Renal cortical epithelial cell (primary cell): ENCODE measurements at regions not wholly inside any gene's neighbourhood (a gene's known extent, or its start where the extent isn't known, plus 50 kb on each side); places are given as distances from the start of the nearest gene placed in this dataset.

Experiments
- DNase-seq: peaks from one replicate; pipeline ENCODE4 v3.0.0-alpha.2; 2011; ENCODE audit warnings: low read depth

DNA sequence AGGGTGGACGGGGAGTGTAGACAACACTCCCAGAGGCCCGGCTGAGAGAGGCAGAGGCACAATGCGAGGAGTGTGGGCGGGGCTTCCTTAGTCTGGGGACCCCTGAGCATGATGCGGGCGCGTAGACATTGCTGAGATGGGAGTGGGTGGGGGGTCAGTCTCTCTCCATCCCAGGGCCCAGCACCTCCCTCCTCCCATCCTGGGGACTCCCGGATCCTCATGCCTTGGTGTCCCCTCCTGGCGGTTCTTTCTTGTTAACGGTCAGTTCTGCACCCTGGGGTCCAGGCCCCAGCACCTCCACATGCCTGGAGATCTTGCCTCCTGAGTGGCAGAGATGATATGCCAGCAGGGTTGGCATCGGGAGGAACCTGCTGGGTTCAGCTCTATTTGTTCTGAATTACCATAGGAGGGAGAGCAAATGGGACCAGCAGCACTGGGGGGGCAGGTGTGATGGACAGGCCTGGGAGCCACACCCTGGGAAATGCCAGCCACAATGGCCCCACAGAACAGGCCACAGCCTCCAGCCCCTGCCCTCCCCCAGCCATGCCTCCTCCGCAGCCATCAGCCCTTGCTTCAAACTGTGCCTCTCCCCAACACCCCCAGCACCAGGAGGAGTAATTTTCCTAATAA lies 55.7 kb downstream of the RTL6 start:
- no peak for DNase-seq

DNA sequence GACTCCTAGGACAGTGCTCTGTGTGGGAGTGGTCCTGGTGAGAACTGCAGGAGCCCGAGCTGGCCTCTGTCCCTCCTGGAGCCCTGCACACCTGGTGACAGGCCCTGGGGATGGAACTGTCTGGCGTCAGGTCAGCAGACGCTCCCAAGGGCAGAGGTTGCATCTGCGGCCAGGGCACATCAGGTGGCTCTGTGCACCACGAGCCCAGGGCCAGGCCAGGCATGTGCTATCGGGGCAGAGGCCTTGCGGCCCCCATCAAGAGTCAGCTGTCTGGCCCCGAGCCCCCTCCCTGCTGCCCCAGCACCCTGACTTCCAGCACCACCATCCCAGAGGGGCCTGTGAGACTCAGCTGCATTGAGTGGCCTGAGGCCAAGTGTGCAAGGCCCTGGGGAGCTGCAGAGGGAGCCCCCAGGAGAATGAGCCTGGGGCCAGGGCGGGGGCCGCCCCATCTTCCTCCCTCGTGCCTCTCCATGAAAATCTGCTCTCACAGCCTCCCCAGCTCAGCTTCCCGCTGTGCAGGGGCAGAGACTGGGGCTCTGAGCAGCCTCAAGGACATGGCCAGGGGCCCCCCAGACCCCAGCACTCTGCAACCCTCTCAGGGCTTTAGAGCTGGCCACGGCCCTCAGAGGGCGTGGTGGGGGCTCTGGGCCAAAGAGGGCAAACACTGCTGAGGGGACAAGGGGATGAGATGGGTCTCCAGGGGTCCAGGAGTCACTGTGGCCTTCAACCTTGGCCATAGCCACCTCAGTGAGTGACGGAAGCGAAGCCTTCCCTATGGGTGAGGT lies 56.4 kb downstream of the RTL6 start:
- no peak for DNase-seq

DNA sequence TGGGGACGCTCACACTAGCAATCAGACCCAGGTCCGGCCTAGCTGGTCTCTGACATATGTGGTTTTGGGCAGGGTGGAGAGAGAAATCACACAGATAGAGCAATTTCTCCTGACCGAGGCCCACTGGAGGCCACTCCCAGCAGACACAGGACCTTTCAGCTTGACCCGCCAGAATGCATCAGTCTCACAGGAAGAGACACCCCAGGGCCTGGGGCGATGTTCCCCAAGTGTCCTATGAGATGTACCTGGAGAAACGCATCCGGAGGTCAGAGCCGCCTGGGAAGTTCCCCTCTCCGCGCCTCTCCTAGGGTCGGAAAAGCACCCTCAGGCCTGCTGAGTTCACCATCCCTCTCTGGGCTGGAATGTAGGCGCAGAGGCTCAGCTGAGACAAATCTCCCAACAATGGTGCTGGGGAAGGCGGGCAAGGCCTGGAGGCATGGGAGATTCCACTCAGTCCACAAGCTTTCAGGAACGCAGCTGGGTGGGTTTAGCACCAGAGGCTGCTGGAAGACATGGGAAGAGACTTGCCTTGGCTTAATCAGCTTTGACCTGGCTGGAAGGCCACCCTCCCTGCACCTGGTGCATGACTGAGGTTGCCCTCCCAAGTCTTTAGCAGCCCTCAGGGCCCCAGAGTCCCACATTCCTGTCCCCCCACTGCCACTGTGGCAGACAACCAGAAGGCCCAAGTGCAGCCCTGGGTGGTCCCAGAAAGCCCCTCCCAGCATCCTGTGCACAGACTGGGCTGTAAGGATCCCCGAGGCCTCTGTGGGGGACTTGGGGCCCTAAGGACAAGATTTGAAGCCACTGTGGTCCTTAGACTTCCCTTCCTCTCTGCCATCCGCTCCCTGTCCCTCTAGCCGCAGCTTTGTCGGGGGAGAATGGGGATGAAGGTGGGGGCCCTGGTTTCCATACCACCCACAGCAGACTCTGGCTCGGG lies 57.5 kb downstream of the RTL6 start:
- no peak for DNase-seq

DNA sequence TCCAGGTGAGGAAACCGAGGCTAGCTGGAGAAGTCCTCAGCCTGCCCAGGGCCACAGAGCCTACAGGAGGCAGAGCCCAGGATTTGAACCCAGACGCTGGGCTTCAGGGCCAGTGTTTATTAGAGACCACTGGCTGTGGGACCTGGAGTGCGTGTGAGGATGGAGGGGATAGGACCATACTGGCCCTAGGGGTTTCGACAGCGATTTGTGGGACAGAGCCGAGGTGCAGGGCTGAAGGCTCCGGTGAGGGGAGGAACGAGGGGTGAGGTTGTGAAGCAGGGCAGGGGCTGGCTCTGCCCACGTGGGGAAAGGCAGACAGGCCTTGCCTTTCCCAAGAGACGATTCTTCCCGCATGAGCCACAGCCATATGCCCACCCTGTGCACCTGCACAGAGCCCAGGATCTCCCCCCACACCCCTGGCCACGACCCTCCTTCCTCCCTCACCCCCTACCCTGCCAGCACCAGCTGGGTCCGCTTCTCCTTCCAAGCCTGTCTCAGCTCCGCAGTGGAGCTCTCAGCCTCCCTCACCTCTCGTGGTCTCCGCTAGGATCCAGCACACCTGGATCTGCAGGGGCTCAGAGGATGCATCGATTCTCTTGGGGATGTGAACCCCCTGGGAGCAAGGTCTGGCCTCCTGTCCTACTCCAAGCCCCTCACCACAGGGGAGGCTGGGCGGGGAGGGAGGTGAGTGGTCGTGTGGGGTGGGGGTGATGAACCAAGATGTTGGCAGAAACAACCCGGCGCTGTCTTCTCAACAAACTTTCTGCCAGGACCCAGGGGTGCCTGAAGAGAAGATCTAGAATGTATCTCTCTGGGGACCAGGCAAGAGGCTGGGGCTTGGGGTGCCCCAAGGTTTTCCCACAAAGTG lies 58.4 kb downstream of the RTL6 start:
- DNase-seq = no peak

DNA sequence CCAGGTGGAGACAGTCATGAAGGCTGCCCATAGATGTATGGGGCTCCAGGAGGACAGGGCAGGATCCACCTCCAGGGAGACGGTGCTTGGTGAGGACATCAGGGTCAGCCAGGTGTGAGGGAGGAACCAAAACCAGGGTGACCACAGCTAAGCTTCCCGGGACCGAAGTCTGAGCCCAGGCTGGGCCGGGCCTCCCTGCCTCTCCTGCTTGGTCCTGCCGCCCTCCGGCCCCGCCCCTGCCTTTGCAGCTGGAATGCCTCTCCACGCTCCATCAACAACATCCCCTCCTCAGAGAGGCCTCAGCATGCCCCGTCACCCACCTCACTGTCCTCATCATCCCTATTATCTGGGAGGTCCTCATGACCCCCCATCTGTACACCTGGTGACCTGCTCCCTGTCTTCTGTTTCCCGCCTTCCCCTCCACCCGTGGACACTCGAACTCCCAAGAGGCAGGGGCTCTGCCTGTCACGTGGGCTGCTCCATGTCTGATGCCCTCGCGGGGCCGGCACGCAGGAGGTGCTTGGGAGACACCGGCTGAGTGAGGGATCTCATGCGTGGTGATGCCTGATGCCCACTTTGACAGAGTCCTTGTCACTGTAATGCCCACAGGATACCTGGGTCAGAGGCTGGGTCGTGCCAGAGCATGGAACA lies 59.4 kb downstream of the RTL6 start:
- no peak for DNase-seq

DNA sequence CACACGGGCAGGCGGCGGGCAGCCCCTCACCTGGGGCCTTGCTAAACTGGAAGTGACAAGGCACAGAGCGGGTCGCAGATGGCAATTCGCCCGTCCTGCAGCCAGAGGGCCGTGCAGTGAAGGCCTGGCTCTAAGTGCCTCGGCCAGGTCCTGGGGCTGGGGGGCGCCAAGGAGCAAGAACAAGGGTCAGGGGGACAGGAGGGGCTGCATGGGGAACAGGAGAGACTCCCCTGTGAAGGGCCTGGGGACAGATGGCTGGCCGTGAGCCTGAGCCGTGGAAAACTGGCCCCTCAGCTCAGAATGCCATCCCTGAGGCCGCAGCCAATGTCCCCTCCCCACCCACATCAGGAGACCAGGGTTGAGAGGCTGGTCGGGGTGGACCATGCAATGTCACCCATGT lies 60.0 kb downstream of the RTL6 start:
- DNase-seq = no peak

DNA sequence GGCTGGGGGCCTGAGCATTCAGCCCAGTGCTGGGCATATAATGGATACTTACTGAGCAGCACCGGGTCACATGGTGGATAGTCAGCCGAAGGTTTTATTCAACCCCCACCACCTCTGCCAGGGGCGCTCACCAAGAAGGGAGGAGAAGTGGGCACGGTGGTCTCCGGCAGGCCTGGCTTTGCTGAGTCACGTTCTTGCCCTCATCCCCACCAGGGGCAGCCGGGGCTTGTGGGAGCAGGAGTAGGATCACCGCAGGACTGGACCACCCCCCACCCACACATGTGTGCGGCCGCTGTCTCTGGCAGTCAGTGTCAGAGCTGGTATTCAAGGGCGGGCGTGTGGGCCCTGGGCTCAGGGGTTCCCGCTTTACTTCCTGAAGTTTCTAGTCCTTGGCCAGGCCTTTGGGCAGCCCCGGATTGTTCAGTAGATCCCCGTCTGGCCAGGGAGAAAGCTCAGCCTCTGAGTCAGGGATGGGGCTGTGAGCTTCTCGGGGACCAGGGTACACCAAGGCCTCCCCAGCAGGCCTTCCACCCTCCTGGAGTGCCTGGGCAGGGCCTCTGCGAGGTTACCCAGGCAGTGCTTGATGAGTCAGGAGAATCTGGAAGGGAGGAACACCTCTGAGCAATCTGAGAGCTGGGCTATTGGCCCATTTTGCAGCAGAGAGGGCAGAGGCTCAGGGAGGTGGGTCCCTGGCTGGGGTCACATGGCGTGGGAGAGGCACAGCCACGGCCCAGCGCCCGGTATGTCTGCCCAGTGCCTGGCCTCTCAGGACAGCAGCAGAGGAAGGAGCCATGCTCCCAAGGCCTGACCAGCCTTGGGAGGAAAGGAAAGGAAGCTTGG lies 60.6 kb downstream of the RTL6 start:
- no peak for DNase-seq

DNA sequence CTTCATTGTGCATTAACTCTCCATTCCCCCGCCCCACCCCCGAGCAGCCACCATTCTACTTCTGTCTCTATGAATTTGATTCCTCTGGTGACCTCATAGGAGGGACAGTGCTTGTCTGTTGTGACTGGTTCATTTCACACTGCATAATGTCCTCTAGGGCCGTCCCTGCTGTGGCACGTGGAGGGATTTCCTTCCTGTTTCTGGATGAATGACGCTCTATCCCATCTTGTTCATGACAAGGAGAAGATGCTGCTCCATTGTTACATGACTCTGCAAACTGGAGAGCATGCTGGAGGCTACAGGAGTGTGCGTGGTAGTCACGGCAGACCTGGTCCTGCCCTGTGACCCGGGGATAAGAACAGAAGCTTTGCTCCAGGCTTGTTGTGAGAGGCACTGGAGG lies 61.3 kb downstream of the RTL6 start:
- no peak for DNase-seq

DNA sequence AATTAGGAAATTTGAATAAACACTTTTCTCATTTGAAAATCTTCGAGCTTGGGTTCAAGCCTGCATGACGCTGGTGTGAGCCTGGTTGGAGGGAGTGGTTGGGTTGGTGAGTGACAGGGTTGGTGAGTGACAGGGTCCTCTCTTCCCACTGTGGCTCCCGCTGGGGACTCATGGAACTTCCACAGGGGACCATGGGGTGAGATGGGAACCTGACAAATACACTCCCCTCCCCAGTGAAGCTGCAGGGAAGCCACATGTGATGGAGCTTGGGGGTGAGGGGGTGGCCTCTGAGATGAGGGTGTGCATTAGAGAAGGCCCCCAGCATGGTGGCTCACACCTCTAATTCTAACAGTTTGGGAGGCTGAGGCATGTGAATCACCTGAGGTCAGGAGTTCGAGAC lies 66.8 kb downstream of the RTL6 start:
- DNase-seq = no peak

DNA sequence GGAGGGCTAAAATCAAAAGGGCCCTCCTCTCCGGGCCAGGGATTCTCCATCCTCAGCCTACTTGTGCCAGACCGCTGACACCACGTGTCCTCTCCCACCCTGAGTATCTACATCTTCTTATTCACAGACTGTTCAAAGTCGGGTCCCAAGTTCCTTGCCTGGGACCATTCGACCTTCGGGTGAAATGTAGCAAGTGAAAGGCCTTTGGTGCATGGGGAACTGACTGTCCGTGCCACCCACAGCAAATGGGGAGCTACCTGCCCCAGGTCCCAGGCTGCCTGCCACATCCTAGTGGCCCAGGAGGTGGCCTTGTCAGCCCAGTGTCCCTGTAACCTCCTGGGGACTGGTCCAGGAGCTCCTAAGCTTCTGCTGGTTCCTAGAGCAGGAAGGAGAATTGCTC lies 67.3 kb downstream of the RTL6 start:
- DNase-seq = no peak

DNA sequence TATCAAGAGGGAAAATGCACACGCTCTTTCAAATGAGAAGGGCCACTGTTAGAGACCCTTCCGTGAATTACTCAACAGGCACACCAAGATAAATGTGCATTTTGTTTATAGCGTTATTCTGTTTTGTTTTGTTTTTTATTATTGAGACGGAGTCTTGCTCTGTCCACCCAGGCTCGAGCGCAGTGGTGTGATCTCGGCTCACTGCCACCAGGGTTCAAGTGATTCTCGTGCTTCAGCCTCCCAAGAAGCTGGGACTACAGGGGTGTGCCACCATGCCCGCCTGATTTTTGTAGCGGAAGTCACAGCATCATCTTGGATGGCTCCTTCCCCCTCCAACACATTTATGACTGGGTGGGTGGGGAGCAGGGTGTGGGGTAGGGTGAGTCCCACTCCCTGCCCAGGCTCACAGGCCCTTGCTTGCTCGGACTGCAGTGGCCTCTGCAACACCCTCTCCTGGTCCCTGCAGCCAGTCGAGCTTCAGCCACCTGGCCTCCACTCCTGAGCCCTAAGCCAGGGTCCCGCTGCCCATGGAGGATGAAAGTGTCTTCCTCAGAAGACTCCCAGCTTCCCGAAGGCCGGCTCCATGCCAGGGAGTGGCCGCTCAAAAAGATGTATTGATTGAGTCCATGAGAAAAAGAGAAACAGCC lies 68.0 kb downstream of the RTL6 start:
- no peak for DNase-seq

DNA sequence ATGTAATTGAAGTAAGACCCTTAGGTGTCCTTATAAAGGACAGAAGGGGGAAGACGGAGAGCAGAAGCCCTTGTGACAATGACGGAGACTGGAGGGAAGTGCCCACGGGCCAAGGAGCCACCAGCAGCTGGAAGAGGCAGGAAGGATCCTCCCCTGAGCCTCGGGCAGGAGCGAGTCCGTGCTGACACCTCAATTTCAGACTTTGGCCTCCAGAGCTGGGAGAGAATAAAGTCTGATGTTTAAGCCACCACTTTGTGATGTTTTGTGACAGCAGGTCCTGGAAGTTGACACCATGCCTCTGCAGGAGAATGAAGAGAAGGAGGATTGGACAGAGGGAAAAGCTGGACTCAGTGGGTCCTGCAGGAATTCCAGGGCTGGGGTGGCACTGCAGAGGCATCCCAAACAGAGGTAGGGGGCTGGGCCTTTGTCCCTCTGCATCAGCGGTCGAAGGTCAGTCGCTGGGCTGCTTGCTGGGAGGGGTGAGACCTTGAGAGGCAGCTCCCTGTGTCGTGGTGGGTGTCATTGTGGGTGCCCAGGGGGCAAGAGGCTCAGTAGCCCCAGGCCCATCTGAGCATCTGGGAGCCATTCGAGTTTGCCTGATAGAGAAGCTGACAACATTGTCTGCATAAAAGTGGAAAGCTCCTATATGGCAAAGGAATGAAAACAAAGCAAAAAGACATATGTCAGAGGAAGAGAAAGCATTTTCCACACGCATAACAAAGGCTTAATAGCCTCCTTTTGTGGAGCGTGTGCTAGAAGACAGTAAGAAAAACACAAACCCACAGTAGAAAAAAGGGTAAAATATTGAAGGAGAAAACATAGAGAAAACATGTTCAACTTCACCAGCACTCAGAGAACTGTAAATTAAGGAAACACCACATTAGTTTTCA lies 68.8 kb downstream of the RTL6 start:
- no peak for DNase-seq

DNA sequence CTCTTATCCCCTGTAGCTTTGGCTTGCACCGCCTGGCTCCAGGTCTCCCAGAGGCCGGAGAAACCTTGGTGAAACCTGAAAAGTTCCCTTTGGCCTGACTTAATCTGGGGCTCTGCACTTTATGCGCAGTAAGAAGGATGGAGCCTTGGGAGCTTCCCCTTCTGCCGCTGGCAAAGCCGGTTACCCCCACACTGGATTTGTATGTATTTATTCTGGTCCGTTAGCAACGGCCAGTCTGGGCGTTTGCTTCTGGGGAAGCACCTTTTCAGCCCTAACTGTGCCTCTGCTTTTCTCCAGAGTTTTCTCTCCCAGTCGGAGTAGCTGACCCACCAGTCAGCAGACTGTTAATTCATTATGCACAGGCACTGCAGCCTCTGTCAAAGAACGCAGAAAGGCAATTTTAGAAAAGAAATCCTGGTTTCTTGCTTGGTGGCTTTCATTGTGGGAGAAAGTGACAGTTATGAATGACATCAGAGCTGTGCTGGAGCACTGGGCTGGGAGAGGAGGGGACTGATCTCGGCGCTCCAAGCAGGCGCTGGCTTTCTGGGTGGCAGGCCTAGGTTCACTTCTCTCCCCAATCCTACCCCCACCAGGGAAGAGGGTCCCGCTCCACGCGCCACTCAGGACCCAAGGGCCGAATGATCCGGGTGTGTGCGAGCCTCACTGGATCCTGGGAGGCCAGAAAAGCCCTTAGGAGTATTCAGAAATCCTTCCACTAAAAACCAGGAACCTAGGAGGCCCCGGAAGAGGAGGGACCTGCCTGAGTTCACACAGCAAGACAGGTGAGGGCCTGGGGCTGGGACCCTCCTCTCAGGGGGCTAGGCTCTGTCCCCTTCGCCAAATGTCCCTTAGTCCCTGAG lies 70.2 kb downstream of the RTL6 start:
- DNase-seq = no peak

DNA sequence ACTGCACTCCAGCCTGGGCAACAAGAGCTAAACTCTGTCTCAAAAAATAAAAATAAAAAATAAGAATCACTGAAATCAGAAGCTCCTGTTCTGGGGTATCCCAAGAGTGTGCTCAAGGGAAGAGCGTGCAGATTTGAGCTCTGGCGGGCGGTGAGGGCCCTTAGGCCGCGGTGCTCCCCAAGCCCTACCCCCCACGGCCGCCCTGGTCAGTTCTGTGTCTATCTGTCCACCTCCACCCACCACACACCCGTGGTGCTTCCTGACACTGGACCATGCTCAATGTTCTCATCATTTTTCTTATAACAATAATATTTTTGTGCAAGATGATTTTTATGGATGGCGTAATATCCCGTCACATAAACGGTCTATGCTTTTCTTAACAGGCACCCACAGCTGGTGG lies 71.1 kb downstream of the RTL6 start:
- no peak for DNase-seq

DNA sequence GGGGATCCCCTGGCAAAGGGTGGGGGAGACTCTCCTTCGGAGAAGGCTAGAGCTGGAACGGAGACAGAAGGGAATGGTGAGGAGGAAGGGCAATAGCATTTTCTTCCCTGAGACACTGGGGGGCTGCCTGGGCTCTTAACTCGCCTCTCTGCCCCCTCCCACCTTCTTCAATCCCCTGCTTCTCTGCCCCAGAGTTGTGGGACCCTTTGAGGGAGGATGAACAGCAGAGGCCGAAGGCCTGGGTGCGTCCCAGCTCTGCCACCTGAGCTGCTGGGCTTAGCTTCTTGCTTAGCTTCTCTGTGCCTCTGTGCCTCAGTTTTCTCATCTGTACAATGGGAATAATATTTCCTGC lies 72.4 kb downstream of the RTL6 start:
- DNase-seq = no peak

DNA sequence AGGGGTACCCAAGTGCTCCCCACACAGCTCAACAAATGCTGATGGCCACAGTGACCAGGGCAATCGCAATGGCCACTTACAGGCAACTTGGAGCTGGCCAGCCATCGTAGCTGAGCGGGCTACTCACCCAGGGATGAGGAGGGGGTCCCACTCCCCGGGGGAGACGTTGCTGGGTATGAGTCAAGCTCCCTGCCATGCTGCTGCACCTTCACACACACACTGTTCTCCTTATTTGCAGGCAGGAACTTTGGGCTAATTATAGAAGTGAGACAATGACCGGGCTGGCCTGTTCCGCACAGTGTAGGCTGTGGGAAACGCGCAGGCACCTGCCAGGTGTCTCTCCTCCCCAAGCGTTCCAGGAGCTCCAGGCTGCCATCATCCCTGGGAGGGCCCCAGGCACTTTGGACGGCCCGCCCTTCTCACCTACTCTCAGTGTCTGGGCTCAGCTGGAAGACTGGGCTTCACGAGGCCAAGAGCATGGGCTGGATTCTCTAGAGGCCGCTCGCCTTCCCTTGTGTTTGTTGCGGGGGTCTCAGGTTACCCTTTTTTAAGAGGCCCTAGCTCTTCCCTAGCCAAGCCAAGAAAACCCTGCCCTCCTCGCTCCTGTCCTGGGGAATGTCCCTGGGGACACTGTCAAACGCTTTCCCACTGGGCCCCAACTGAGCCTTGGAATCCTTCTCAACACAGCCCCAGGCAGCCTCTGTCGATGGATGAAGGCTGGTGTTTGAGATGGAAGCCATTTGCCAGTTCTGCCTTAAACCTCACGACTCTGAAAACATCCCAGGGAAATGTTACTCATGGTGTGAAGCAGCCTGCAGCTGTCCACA lies 73.0 kb downstream of the RTL6 start:
- no peak for DNase-seq

DNA sequence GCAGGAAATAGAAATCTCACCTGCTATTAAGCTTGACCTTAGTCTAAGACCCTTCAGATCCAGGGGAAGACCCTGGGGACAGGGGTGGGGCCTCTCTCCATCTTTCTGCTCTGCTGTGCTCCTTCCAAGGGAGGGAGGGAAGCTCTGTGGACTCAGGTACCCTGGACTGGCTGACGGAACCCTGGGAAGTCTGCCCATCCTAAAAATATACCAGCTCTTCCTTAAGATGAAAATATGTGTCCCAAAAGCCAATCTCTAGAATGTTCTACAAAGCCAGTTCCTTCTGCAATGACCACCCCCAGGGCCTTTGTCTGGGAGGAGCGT lies 73.7 kb downstream of the RTL6 start:
- DNase-seq = no peak
